ENCODE measurements at regions not wholly inside any gene's neighbourhood (a gene's known extent, or its start where the extent isn't known, plus 50 kb on each side); places are given as distances from the start of the nearest gene placed in this dataset. TPM values are rescaled to one million over a fixed set of nuclear protein-coding genes. Genes with fewer than 3 reads are reported as not detected.

- DNase-seq (ENCODE audit: low spot score in 2 of 2) = no peak
- no peak for FAIRE-seq
These were observed 56.6 kb upstream of the CITED2 start for GRCh38 chr6:139430899-139431601.

- DNase-seq (ENCODE audit: low spot score in 2 of 2) (no peak), FAIRE-seq (no peak)
These were observed 55.2 kb upstream of the CITED2 start for GRCh38 chr6:139429580-139430145.

GRCh38 chr6:139427199-139427598 is 52.8 kb upstream of the CITED2 start:
- FAIRE-seq (no peak), DNase-seq (ENCODE audit: low spot score in 2 of 2) (no peak)

- no peak for FAIRE-seq
- DNase-seq (ENCODE audit: low spot score in 2 of 2) = no peak
These were observed 52.3 kb upstream of the CITED2 start for GRCh38 chr6:139426795-139427194.

GRCh38 chr6:139425780-139426179 is 51.3 kb upstream of the CITED2 start:
- FAIRE-seq = no peak
- no peak for DNase-seq (ENCODE audit: low spot score in 2 of 2)

- DNase-seq (ENCODE audit: low spot score in 2 of 2) (no peak), FAIRE-seq (no peak)
These were observed 49.7 kb upstream of the CITED2 start for GRCh38 chr6:139423971-139424667.

Small RNA genes lying in the stretch of these regions (small RNA-seq; reads per million reads assigned to genes)
- gene AL357080.1 (not detected), gene MIR3668 (not detected), gene MIR4465 (not detected), gene RN7SKP106 (not detected), gene RNA5SP220 (not detected)

Data from frontal cortex (tissue), 4 donors.